ENCODE measurements at regions not wholly inside any gene's neighbourhood (a gene's known extent, or its start where the extent isn't known, plus 50 kb on each side); places are given as distances from the start of the nearest gene placed in this dataset.

DNA sequence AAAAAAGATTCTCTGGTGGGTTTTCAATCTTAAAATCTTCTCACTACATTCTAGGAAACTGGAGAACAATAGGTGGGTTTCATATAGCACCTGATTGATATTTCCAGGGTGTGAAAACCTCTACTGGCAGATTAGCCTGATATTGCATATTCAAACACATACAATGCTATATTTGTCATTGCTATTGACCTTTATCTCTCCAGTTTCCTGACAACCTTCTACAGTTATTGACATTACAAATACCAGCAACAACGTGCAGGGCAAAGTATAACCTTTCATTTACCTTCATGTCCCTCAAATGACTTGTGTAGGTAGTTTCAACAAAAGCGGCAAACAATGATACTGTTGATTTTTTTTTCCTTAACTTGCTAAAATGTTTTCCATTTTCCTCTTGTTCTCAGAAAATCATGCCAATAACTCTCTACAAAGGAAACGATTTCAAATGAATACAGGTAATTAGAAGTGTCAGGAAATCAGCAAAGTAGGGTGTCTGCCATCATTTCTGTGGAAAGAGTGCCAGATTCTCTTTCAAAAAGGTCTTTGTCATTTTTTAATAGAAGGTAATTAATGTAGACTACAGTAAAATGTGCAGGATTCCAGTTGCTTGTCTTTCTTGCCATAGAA lies 72.6 kb upstream of the CDIN1 start:
- Mint-ChIP-seq H3K9me3 (no peaks in the 10 kb centered on the region), H3K36me3 (ENCODE audit: low read depth) (no peaks in the 10 kb centered on the region), H3K27me3 (ENCODE audit: low read depth, poor library complexity) (peaks cover 4% of the 10 kb centered on the region), H3K4me1 (peaks cover 27% of the 10 kb centered on the region), H3K4me3 (no peak overlapping the region), H3K27ac (no peak overlapping the region)
- DNase-seq: no peak
- TF ChIP-seq, protein P1, sequence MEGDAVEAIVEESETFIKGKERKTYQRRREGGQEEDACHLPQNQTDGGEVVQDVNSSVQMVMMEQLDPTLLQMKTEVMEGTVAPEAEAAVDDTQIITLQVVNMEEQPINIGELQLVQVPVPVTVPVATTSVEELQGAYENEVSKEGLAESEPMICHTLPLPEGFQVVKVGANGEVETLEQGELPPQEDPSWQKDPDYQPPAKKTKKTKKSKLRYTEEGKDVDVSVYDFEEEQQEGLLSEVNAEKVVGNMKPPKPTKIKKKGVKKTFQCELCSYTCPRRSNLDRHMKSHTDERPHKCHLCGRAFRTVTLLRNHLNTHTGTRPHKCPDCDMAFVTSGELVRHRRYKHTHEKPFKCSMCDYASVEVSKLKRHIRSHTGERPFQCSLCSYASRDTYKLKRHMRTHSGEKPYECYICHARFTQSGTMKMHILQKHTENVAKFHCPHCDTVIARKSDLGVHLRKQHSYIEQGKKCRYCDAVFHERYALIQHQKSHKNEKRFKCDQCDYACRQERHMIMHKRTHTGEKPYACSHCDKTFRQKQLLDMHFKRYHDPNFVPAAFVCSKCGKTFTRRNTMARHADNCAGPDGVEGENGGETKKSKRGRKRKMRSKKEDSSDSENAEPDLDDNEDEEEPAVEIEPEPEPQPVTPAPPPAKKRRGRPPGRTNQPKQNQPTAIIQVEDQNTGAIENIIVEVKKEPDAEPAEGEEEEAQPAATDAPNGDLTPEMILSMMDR (IDR thresholded peaks at IDR 0.05): no peak

DNA sequence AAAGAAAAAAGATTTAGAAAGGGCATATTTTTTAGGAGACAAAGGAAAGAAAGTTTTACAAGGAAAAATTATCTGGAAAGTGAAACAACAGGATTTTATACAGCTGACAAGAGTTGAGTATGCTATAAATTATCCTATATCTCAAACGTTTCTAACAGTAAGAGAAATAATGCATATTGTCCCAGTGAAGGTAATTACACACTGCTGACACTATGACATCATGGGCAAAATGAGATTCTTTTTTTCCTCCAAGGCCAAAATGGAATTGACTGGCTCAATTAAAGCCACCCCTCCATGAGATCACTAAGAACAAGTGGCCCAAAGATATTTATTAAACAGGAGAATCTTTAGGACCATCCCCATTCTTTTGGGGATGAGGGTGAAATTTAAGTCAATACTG lies 72.0 kb upstream of the CDIN1 start:
- Mint-ChIP-seq H3K27me3 (ENCODE audit: low read depth, poor library complexity) (peaks cover 4% of the 10 kb centered on the region), H3K9me3 (no peaks in the 10 kb centered on the region), H3K27ac (no peak overlapping the region), H3K36me3 (ENCODE audit: low read depth) (no peaks in the 10 kb centered on the region), H3K4me1 (peaks cover 25% of the 10 kb centered on the region), H3K4me3 (no peak overlapping the region)
- no peak for DNase-seq
- TF ChIP-seq, protein P1 (IDR thresholded peaks at IDR 0.05): no peak

DNA sequence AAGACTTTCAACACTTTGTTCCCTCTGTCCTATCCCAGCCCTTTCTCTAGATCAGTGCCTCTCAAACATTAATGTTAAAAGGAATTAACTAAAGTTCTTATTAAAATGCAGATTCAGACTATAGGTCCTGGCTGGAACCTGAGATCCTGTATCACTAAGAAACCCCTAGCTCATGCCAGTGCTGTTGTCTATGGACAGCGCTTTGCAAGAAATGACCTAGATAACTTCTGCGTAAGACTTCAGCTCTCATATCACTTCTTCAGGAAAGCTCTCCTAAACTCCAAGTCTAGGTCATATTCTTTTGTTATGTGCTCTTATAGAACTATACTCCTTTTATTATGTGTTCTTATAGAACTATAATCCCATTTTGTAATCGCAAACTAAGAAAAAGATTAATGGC lies 67.8 kb upstream of the CDIN1 start:
- peaks cover 4% of the 10 kb centered on the region for H3K27me3 Mint-ChIP-seq (ENCODE audit: low read depth, poor library complexity)
- no peaks in the 10 kb centered on the region for H3K36me3 Mint-ChIP-seq (ENCODE audit: low read depth)
- no peaks in the 10 kb centered on the region for H3K9me3 Mint-ChIP-seq
- TF ChIP-seq, protein P1 (IDR thresholded peaks at IDR 0.05): no peak
- no peak overlapping the region for H3K4me3 Mint-ChIP-seq
- H3K4me1 Mint-ChIP-seq: peaks cover 10% of the 10 kb centered on the region
- peak overlapping the region; percentile 63 for H3K27ac Mint-ChIP-seq
- no peak for DNase-seq

DNA sequence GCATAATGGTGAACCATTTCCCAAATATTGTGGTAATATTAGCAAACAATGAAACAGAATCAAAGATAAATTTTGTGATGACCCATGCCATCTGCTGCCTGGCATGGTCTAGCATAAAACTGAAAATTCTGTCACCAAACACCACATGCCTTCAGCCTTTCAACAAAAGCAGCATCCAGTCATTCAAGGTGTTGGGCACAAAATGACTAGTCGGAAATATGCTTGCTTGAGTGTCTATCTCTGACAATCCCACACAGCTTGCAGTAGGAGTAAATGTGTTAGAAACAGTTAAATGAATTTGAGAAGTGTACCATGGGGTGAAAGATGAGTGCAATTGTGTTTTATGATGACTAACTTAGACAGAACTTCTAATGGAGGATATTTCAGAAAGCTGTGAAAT lies 61.7 kb upstream of the CDIN1 start:
- no peaks in the 10 kb centered on the region for H3K36me3 Mint-ChIP-seq (ENCODE audit: low read depth)
- H3K27me3 Mint-ChIP-seq (ENCODE audit: low read depth, poor library complexity): peaks cover 9% of the 10 kb centered on the region
- DNase-seq: no peak
- no peaks in the 10 kb centered on the region for H3K9me3 Mint-ChIP-seq
- no peak overlapping the region for H3K4me3 Mint-ChIP-seq
- H3K27ac Mint-ChIP-seq: peak overlapping the region; percentile 8
- peaks cover 32% of the 10 kb centered on the region for H3K4me1 Mint-ChIP-seq
- TF ChIP-seq, protein P1 (IDR thresholded peaks at IDR 0.05): no peak

DNA sequence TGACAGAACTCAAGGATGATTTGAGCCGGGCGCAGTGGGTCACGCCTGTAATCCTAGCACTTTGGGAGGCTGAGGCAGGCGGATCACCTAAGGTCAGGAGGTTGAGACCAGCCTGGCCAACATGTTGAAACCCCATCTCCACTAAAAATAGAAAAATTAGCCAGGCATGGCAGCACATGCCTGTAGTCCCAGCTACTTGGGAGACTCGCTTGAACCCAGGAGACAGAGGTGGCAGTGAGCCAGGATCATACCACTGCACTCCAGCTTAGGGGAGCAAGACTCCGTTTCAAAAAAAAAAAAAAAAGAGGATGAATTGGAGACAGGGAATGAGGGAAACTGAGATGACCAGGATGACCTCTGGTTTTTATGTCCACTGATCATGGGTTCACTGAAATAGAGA lies 60.4 kb upstream of the CDIN1 start:
- Mint-ChIP-seq H3K4me3 (no peak overlapping the region), H3K36me3 (ENCODE audit: low read depth) (no peaks in the 10 kb centered on the region), H3K27ac (no peak overlapping the region), H3K27me3 (ENCODE audit: low read depth, poor library complexity) (peaks cover 9% of the 10 kb centered on the region), H3K4me1 (peaks cover 32% of the 10 kb centered on the region), H3K9me3 (no peaks in the 10 kb centered on the region)
- TF ChIP-seq, protein P1 (IDR thresholded peaks at IDR 0.05): no peak
- no peak for DNase-seq

DNA sequence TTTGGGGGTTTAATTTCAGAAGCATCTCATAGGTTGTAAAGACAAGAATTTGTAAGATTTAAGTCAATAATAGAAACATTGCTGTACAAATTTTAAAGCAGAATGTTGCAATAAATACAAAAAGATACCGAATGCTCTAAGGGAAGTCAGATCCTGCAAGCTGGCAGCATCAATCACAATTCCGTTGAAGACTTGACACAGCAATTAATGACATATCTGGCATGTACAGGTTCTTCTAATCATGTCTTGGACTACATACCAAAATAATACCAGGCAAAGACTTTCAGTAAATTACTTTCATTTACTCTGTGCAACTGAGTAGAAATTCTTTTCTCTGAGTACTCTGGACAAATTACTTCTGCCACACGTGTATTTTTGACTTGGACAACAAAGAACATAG lies 54.0 kb upstream of the CDIN1 start:
- DNase-seq: no peak
- Mint-ChIP-seq H3K4me1 (peaks cover 38% of the 10 kb centered on the region), H3K9me3 (no peaks in the 10 kb centered on the region), H3K27ac (no peak overlapping the region), H3K4me3 (no peak overlapping the region), H3K36me3 (ENCODE audit: low read depth) (no peaks in the 10 kb centered on the region), H3K27me3 (ENCODE audit: low read depth, poor library complexity) (peaks cover 5% of the 10 kb centered on the region)
- TF ChIP-seq, protein P1 (IDR thresholded peaks at IDR 0.05): no peak
